ENCODE measurements at regions not wholly inside any gene's neighbourhood (a gene's known extent, or its start where the extent isn't known, plus 50 kb on each side); places are given as distances from the start of the nearest gene placed in this dataset.

- no peak for DNase-seq (ENCODE audit: low spot score)
These were observed 135.6 kb upstream of the SMAD1 start for GRCh38 chr4:145346081-145346480.

GRCh38 chr4:145345401-145345800, 136.3 kb upstream of the SMAD1 start:
- no peak for DNase-seq (ENCODE audit: low spot score)

- no peak for DNase-seq (ENCODE audit: low spot score)
These were observed 140.3 kb upstream of the SMAD1 start for GRCh38 chr4:145341381-145341780.

- no peak for DNase-seq (ENCODE audit: low spot score)
These were observed 141.5 kb upstream of the SMAD1 start for GRCh38 chr4:145340071-145340675.

GRCh38 chr4:145339075-145339725, 142.5 kb upstream of the SMAD1 start:
- no peak for DNase-seq (ENCODE audit: low spot score)

GRCh38 chr4:145338568-145338967, 143.1 kb upstream of the SMAD1 start:
- no peak for DNase-seq (ENCODE audit: low spot score)

GRCh38 chr4:145337391-145337790, 144.3 kb upstream of the SMAD1 start:
- DNase-seq (ENCODE audit: low spot score): no peak

- DNase-seq (ENCODE audit: low spot score): no peak
These were observed 147.9 kb upstream of the SMAD1 start for GRCh38 chr4:145333786-145334185.

- no peak for DNase-seq (ENCODE audit: low spot score)
These were observed 146.1 kb upstream of the OTUD4 start for GRCh38 chr4:145326491-145326890.

GRCh38 chr4:145324161-145324560, 143.8 kb upstream of the OTUD4 start:
- no peak for DNase-seq (ENCODE audit: low spot score)

GRCh38 chr4:145320294-145320693, 139.9 kb upstream of the OTUD4 start:
- no peak for DNase-seq (ENCODE audit: low spot score)

- DNase-seq (ENCODE audit: low spot score): no peak
These were observed 139.4 kb upstream of the OTUD4 start for GRCh38 chr4:145319751-145320150.

GRCh38 chr4:145316897-145317574, 136.6 kb upstream of the OTUD4 start:
- no peak for DNase-seq (ENCODE audit: low spot score)

- no peak for DNase-seq (ENCODE audit: low spot score)
These were observed 135.4 kb upstream of the OTUD4 start for GRCh38 chr4:145315811-145316225.

- no peak for DNase-seq (ENCODE audit: low spot score)
These were observed 128.2 kb upstream of the OTUD4 start for GRCh38 chr4:145308598-145308997.

- DNase-seq (ENCODE audit: low spot score): no peak
These were observed 127.5 kb upstream of the OTUD4 start for GRCh38 chr4:145307763-145308430.

- no peak for DNase-seq (ENCODE audit: low spot score)
These were observed 126.7 kb upstream of the OTUD4 start for GRCh38 chr4:145307120-145307519.

GRCh38 chr4:145302725-145303124, 122.3 kb upstream of the OTUD4 start:
- DNase-seq (ENCODE audit: low spot score): no peak

GRCh38 chr4:145301386-145302080, 121.1 kb upstream of the OTUD4 start:
- no peak for DNase-seq (ENCODE audit: low spot score)

- DNase-seq (ENCODE audit: low spot score): no peak
These were observed 119.1 kb upstream of the OTUD4 start for GRCh38 chr4:145299380-145300076.

GRCh38 chr4:145298885-145299284, 118.5 kb upstream of the OTUD4 start:
- DNase-seq (ENCODE audit: low spot score): no peak

GRCh38 chr4:145297556-145297955, 117.2 kb upstream of the OTUD4 start:
- no peak for DNase-seq (ENCODE audit: low spot score)
